ENCODE measurements at regions not wholly inside any gene's neighbourhood (a gene's known extent, or its start where the extent isn't known, plus 50 kb on each side); places are given as distances from the start of the nearest gene placed in this dataset.

DNA sequence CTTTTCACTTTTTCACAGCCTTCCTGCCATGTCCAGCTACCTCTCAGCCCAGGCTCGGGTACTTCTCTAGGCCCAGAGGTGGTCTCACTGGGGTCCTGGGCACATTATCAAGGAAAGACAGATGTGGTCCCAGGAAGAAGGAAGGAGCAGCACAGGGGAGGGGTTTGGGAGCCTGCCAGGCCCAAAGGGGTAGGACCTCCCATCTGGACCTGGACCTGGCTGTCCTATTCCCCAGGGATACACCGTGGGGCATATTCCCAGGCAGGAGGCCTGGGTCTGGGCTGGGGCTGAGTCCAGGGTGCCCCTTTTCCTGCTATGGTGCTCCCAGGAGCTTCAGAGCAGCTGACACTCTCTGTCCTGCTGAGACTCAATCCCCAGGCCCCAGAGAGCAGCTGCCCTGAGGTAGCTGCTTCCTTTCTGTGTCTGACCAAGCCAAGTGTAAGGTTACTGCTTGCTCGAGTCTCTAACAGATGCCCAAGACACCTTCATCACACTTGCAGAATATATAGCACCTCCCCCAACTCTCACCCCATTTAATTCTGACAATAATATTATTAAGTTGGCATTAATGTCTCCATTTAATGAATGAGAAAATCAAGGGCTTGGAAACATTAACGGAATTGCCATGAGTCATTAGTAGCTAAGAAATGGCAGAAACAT is 232.0 kb downstream of the BUD13 start:
- ChIA-PET POLR2A (no interaction called here), CTCF (interaction anchor here (0.6 to 1.5 kb wide), 2 partner anchors 8 to 10 kb away, joined by 3 to 4 read pairs; no protein-coding TSS in a partner anchor)
- no peak for TF ChIP-seq CTCF (IDR thresholded peaks at IDR 0.05; ENCODE audit: control extremely low read depth, extremely low read depth, low read depth, missing control alignments)
- no peak for DNase-seq (ENCODE audit: extremely low spot score)

GRCh38 chr11:116539836-116540418 is 232.9 kb downstream of the BUD13 start:
- no peak for DNase-seq (ENCODE audit: extremely low spot score)
- no peak for TF ChIP-seq CTCF (IDR thresholded peaks at IDR 0.05; ENCODE audit: control extremely low read depth, extremely low read depth, low read depth, missing control alignments)
- ChIA-PET CTCF (interaction anchor here (0.6 to 1.3 kb wide), 2 partner anchors 9 to 13 kb away, joined by 3 read pairs; no protein-coding TSS in a partner anchor), POLR2A (no interaction called here)

GRCh38 chr11:116539211-116539610 is 233.6 kb downstream of the BUD13 start:
- no peak for DNase-seq (ENCODE audit: extremely low spot score)
- no peak for TF ChIP-seq CTCF (IDR thresholded peaks at IDR 0.05; ENCODE audit: control extremely low read depth, extremely low read depth, low read depth, missing control alignments)
- ChIA-PET CTCF (interaction anchor here (1.3 kb wide), 1 partner anchor 13 kb away, joined by 3 read pairs; no protein-coding TSS in a partner anchor), POLR2A (no interaction called here)

- ChIA-PET CTCF (interaction anchor here (1.3 to 1.4 kb wide), 2 partner anchors 14 to 25 kb away, joined by 3 read pairs; no protein-coding TSS in a partner anchor), POLR2A (no interaction called here)
- DNase-seq (ENCODE audit: extremely low spot score) = no peak
- no peak for TF ChIP-seq CTCF (IDR thresholded peaks at IDR 0.05; ENCODE audit: control extremely low read depth, extremely low read depth, low read depth, missing control alignments)
Observed at GRCh38 chr11:116538677-116539076, 234.1 kb downstream of the BUD13 start.

- ChIA-PET POLR2A (no interaction called here), CTCF (interaction anchor here (1.4 kb wide), 1 partner anchor 24 kb away, joined by 3 read pairs; no protein-coding TSS in a partner anchor)
- no peak for TF ChIP-seq CTCF (IDR thresholded peaks at IDR 0.05; ENCODE audit: control extremely low read depth, extremely low read depth, low read depth, missing control alignments)
- DNase-seq (ENCODE audit: extremely low spot score) = no peak
Observed at GRCh38 chr11:116537709-116538108, 235.1 kb downstream of the BUD13 start.

GRCh38 chr11:116537121-116537520 is 235.7 kb downstream of the BUD13 start:
- CTCF ChIA-PET = interaction anchor here (1.4 kb wide), 1 partner anchor 23 kb away, joined by 3 read pairs; no protein-coding TSS in a partner anchor
- DNase-seq (ENCODE audit: extremely low spot score) = no peak
- TF ChIP-seq CTCF (IDR thresholded peaks at IDR 0.05; ENCODE audit: control extremely low read depth, extremely low read depth, low read depth, missing control alignments) = no peak
- POLR2A ChIA-PET = no interaction called here

Data from GM10248 (cell line).